K562 (cell line): ENCODE measurements at regions not wholly inside any gene's neighbourhood (a gene's known extent, or its start where the extent isn't known, plus 50 kb on each side); places are given as distances from the start of the nearest gene placed in this dataset.

ENCODE experiments used
- ATAC-seq: fragments of 200-7000 bp; cut with Tn5 transposase; 3 replicates; pipeline ENCODE4 v1.9.1; 2020; ENCODE audit warnings: moderate library complexity
- BruUV-seq: library from RNA; stranded (reverse); fragments of 400-500 nt; replicated peaks from 2 replicates; lab custom pipeline; 2021; lab: Mats Ljungman, UMichigan
- CTCF ChIA-PET: fragments of 300-600 bp; formaldehyde crosslinking; extraction: SDS; loops from one replicate; lab custom pipeline; 2021; ENCODE audit warnings: low intra/inter-chr PET ratio; lab: Yijun Ruan, JAX
- POLR2A ChIA-PET: fragments of 300-600, 350-650 bp; sonication (Branson Sonifier 250); formaldehyde crosslinking; extraction: SDS; loops from one replicate; lab custom pipeline; 2021; ENCODE audit warnings: antibody characterized with exemption, inconsistent platforms; lab: Yijun Ruan, JAX
- DNase-seq, 4 experiments: peaks; one replicate each; pipeline versions ENCODE4 v3.0.0 to v3.0.0-alpha.2; 2011 to 2018; ENCODE audit warnings: low spot score in 3 of 4, mixed read lengths in 3 of 4; ENCODE audit errors: extremely low read depth in 1 of 4
- FAIRE-seq: peaks from 2 replicates; lab custom pipeline; 2011; peaks lifted over from hg19 to GRCh38; lab: Jason Lieb, UNC
- H2AFZ ChIP-seq: 2 replicates; pipeline ENCODE4 v1.6.0; 2011; ENCODE audit warnings: low read depth, low read length, control low read depth, inconsistent platforms
- H3K27ac ChIP-seq: fragments of 200-600 bp; 3 replicates; pipeline ENCODE4 v1.8.0; 2011; ENCODE audit warnings: low read depth, mild to moderate bottlenecking, control low read depth, inconsistent platforms, low read length, moderate library complexity, mixed read lengths; ENCODE audit errors: extremely low read depth
- H3K27me3 ChIP-seq, 2 experiments: fragments of 300-600 bp in 1 of 2; 2 replicates in 1 of 2; 3 replicates in 1 of 2; pipeline versions ENCODE4 v1.6.0 to v1.8.0; 2011; ENCODE audit warnings: inconsistent platforms in 2 of 2, low read length in 2 of 2, mild to moderate bottlenecking in 1 of 2, mixed read lengths in 1 of 2, moderate library complexity in 1 of 2; ENCODE audit not compliant: control insufficient read depth in 2 of 2, insufficient read depth in 2 of 2
- H3K36me3 ChIP-seq: fragments of 300-600 bp; 3 replicates; pipeline ENCODE4 v1.8.0; 2011; ENCODE audit warnings: mild to moderate bottlenecking, low read length, inconsistent platforms; ENCODE audit not compliant: control insufficient read depth, insufficient read depth
- H3K4me1 ChIP-seq, 2 experiments: fragments of 200-600 bp in 1 of 2; replicated peaks in 1 of 2; 2 replicates in 1 of 2; 3 replicates in 1 of 2; pipeline versions ENCODE4 v1.5.1 to v1.8.0; 2011; ENCODE audit warnings: inconsistent platforms in 2 of 2, low read length in 2 of 2, mild to moderate bottlenecking in 1 of 2, mixed read lengths in 1 of 2, moderate library complexity in 1 of 2; ENCODE audit not compliant: control insufficient read depth in 2 of 2, insufficient read depth in 2 of 2
- H3K4me2 ChIP-seq: 2 replicates; pipeline ENCODE4 v1.6.1; 2011; ENCODE audit warnings: low read length, control low read depth, inconsistent platforms, mixed read lengths; ENCODE audit not compliant: insufficient read depth
- H3K4me3 ChIP-seq: fragments of 200-600 bp; sonication (generic), shearing (Covaris generic); 2 replicates; pipeline ENCODE4 v1.5.1; 2016; ENCODE audit warnings: control low read depth, inconsistent platforms
- H3K79me2 ChIP-seq: fragments of 200-600 bp; 3 replicates; pipeline ENCODE4 v1.8.0; 2011; ENCODE audit warnings: low read length, inconsistent platforms; ENCODE audit not compliant: control insufficient read depth, insufficient read depth
- H3K9ac ChIP-seq, 2 experiments: 2 replicates each; pipeline versions ENCODE4 v1.6.0 to v1.6.1; 2011; ENCODE audit warnings: low read depth in 2 of 2, low read length in 2 of 2, control low read depth in 1 of 2, inconsistent platforms in 1 of 2, mild to moderate bottlenecking in 1 of 2, mixed read lengths in 1 of 2; ENCODE audit not compliant: insufficient read depth in 1 of 2
- H3K9me1 ChIP-seq: one replicate; pipeline ENCODE4 v1.6.0; 2011; ENCODE audit warnings: inconsistent platforms, mild to moderate bottlenecking, low read length, moderate library complexity; ENCODE audit not compliant: control insufficient read depth, insufficient read depth
- H3K9me3 ChIP-seq: replicated peaks from 2 replicates; pipeline ENCODE4 v1.5.1; 2011; ENCODE audit warnings: low read depth, low read length, inconsistent platforms; ENCODE audit not compliant: control insufficient read depth, insufficient read depth
- H4K20me1 ChIP-seq: replicated peaks from 2 replicates; pipeline ENCODE4 v1.6.1; 2011; ENCODE audit warnings: low read length, inconsistent platforms, mixed read lengths; ENCODE audit not compliant: control insufficient read depth, insufficient read depth
- GABPB2 ChIP-seq: fragments of 250-450 bp; sonication (Bioruptor Pico); conservative IDR thresholded peaks from 2 replicates; pipeline ENCODE4 v1.5.1; 2021; ENCODE audit warnings: mild to moderate bottlenecking
- GTF2A2 ChIP-seq: IDR thresholded peaks from 2 replicates; pipeline ENCODE4 v1.6.1; 2016; ENCODE audit warnings: mild to moderate bottlenecking, missing genetic modification characterization, missing compliant biosample characterization
- HDGF ChIP-seq: fragments of 450-650 bp; IDR thresholded peaks from 2 replicates; pipeline ENCODE4 v1.6.1; 2016
- MCM5 ChIP-seq: fragments of 450-650 bp; IDR thresholded peaks from 2 replicates; pipeline ENCODE4 v1.6.1; 2016; ENCODE audit warnings: low read depth
- MCM7 ChIP-seq, 2 experiments: fragments of 450-650 bp; IDR thresholded peaks; 2 replicates each; pipeline ENCODE4 v1.6.1; 2016 to 2018
- MECOM ChIP-seq: fragments of 250-450 bp; sonication (Bioruptor Pico); IDR thresholded peaks from 2 replicates; pipeline ENCODE4 v1.8.0; 2022; ENCODE audit warnings: inconsistent platforms
- MLX ChIP-seq, 2 experiments: fragments of 450-650 bp in 1 of 2; sonication (generic) in 1 of 2; formaldehyde crosslinking; conservative IDR thresholded peaks; 2 replicates each; pipeline versions ENCODE4 v1.4.0 to v1.8.1; 2020 to 2022; ENCODE audit warnings: mild to moderate bottlenecking in 1 of 2, missing genetic modification reagents in 1 of 2
- PTTG1 ChIP-seq: fragments of 450-650 bp; IDR thresholded peaks from 2 replicates; pipeline ENCODE4 v1.6.1; 2016; ENCODE audit warnings: low read depth, mild to moderate bottlenecking, missing genetic modification characterization, missing compliant biosample characterization
- RBM22 ChIP-seq: fragments of 200-400 bp; formaldehyde crosslinking; IDR thresholded peaks from 2 replicates; pipeline ENCODE4 v1.6.1; 2018; ENCODE audit warnings: low read length, low read depth; ENCODE audit not compliant: poor library complexity, severe bottlenecking
- TFAP4 ChIP-seq: sonication (generic); formaldehyde crosslinking; IDR thresholded peaks from 2 replicates; pipeline ENCODE4 v1.8.0; 2022; ENCODE audit warnings: missing genetic modification reagents, mild to moderate bottlenecking, moderate library complexity, borderline replicate concordance
- ZBTB26 ChIP-seq: fragments of 450-650 bp; formaldehyde crosslinking; IDR thresholded peaks from 2 replicates; pipeline ENCODE4 v1.4.0; 2022; ENCODE audit warnings: missing genetic modification characterization
- ZHX1 ChIP-seq: fragments of 150-350 bp; conservative IDR thresholded peaks from 2 replicates; pipeline ENCODE4 v1.6.1; 2014; ENCODE audit warnings: low read length
- ZNF121 ChIP-seq: sonication (generic); formaldehyde crosslinking; conservative IDR thresholded peaks from 2 replicates; pipeline ENCODE4 v1.8.0; 2022; ENCODE audit warnings: missing genetic modification reagents
- ZNF146 ChIP-seq: IDR thresholded peaks from one replicate; pipeline ENCODE4 v1.6.1; 2018; ENCODE audit warnings: missing compliant biosample characterization; ENCODE audit not compliant: unreplicated experiment
- ZNF174 ChIP-seq: fragments of 250-450 bp; sonication (Bioruptor Pico); IDR thresholded peaks from 2 replicates; pipeline ENCODE4 v1.4.0; 2020; ENCODE audit warnings: mild to moderate bottlenecking
- ZNF232 ChIP-seq: sonication (generic); formaldehyde crosslinking; IDR thresholded peaks from 2 replicates; pipeline ENCODE4 v1.8.0; 2022; ENCODE audit warnings: mild to moderate bottlenecking, missing genetic modification reagents
- ZNF280A ChIP-seq: fragments of 450-650 bp; IDR thresholded peaks from 2 replicates; pipeline ENCODE4 v1.6.1; 2018; ENCODE audit warnings: mild to moderate bottlenecking, low read depth; ENCODE audit not compliant: partially characterized antibody
- ZNF41 ChIP-seq: fragments of 250-450 bp; sonication (Bioruptor Pico); conservative IDR thresholded peaks from 2 replicates; pipeline ENCODE4 v1.4.0; 2020; ENCODE audit warnings: mild to moderate bottlenecking
- WGBS: fragments of 100-300 bp; shearing (Covaris generic); methylation state at CpG from one replicate; pipeline ENCODE4 v1.1.6; 2016; ENCODE audit warnings: low coverage, mixed read lengths; ENCODE audit not compliant: insufficient coverage; ENCODE audit errors: missing lambda C conversion rate; 5-methylcytosine and 5-hydroxymethylcytosine counted together
- in situ Hi-C: fragments of 300-500 bp; cut with MboI; formaldehyde crosslinking; loops from 4 replicates; pipeline ENCODE4 v1.15.0; 2018; ENCODE audit warnings: inconsistent platforms, mixed read lengths
- intact Hi-C: fragments of 100-400 bp; cut with micrococcal nuclease; formaldehyde crosslinking; loops from 2 replicates; pipeline ENCODE4 v1.14.2; 2022

- BruUV-seq = no TSS peak
- H3K4me1 ChIP-seq = no peaks in the 10 kb centered on the region
- no peak overlapping the region for H3K27ac ChIP-seq
- no peaks in the 10 kb centered on the region for H3K27me3 ChIP-seq
- no peak overlapping the region for H3K4me3 ChIP-seq
- no peak overlapping the region for H3K4me2 ChIP-seq
- DNase-seq (no peak), FAIRE-seq (no peak)
- no peaks in the 10 kb centered on the region for H3K9me3 ChIP-seq
- no peaks in the 10 kb centered on the region for H4K20me1 ChIP-seq
- in situ Hi-C loops = no loop called here
- CTCF ChIA-PET = no interaction called here
- no peaks in the 10 kb centered on the region for H3K36me3 ChIP-seq
- TF ChIP-seq GABPB2 = no peak
- no peak for TF ChIP-seq HDGF
- TF ChIP-seq PTTG1 (tag) = no peak
- no peak for TF ChIP-seq MLX (CRISPR knock-in tag; conservative IDR thresholded peaks at IDR 0.05)
- no peak for TF ChIP-seq ZHX1
- no peak for TF ChIP-seq RBM22
- TF ChIP-seq MECOM (CRISPR knock-in tag) = no peak
- no peak for TF ChIP-seq ZNF146 (CRISPR knock-in tag)
- TF ChIP-seq ZNF121 (CRISPR knock-in tag) = no peak
- no peak for TF ChIP-seq ZNF174 (CRISPR knock-in tag)
- no peak for TF ChIP-seq GTF2A2 (tag)
- no peak for TF ChIP-seq ZNF280A
- TF ChIP-seq ZNF41 (CRISPR knock-in tag) = no peak
- TF ChIP-seq ZBTB26 (CRISPR knock-in tag) = no peak
- TF ChIP-seq MCM7 (IDR thresholded peaks at IDR 0.05) = no peak
- TF ChIP-seq ZNF232 (CRISPR knock-in tag) = no peak
- no peak for TF ChIP-seq MCM5
- TF ChIP-seq TFAP4 (CRISPR knock-in tag) = no peak
- TF ChIP-seq, all 486 proteins: peak for 0
- intact Hi-C loops = no loop called here
- Histone ChIP-seq H2AFZ (no peak overlapping the region), H3K9me1 (no peaks in the 10 kb centered on the region), H3K9ac (no peak overlapping the region), H3K79me2 (no peaks in the 10 kb centered on the region)
- POLR2A ChIA-PET = no interaction called here
- WGBS = 0% methylated on average over 4 of the region's 4 CpGs
- ATAC-seq = no peak
These were observed 242.4 kb upstream of the SLC10A2 start for GRCh38 chr13:103308667-103309066.
